Esophagus mucosa (tissue), 1 donor: ENCODE measurements at regions not wholly inside any gene's neighbourhood (a gene's known extent, or its start where the extent isn't known, plus 50 kb on each side); places are given as distances from the start of the nearest gene placed in this dataset.
"Not testable (repeated sequence)": the region's sequence is repeated elsewhere in the genome, so short reads cannot be mapped to it uniquely, and the experiment has no call there.

Experiments
- ATAC-seq: fragments of 200-7000 bp; cut with Tn5 transposase; one replicate; pipeline ENCODE4 v1.9.1; 2020
- donor health status: DM: yes; HTN: yes; CAD: no.

DNA sequence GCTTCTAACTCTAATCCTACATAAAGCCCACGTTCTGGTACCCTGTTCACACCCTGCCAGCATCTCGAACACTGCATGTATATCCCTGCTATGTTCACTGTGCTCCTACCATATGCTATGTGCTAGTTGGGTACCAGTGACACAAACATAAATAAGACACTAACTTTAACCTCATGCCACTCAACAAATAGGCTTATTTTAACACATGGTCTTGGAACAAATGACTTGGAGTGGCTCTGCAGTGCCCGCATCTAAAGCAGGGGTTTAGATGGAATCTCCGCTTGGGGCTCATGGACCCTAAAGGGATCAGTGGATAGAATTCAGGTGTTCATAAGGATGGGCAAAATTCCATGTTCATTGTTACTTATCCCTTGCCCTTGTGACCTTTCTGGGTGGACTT lies 175.7 kb upstream of the ZKSCAN2 start:
- ATAC-seq: no peak

DNA sequence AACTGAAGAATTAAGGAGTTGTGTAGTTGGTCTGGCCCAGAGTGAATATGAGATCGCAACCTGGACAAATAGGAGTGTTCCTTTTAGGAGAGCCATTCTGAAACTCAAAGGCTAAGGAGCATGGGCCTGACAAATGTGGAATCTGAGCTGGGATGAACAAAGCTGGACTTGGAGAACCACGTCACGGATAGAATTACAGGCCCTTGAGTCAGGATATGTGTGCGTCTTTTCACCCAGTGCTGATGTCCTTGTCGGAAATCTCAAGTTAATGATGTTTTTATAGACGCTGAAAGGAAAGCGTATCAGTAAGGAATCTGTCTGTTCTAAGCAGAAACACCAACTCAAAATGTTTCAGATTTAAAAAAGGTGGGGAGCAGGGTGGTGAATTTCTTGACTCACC lies 173.8 kb upstream of the ZKSCAN2 start:
- ATAC-seq: no peak

- ATAC-seq: no peak
These were observed 169.2 kb upstream of the ZKSCAN2 start for GRCh38 chr16:25426829-25427228.

GRCh38 chr16:25419681-25420080 lies 162.0 kb upstream of the ZKSCAN2 start:
- no peak for ATAC-seq

DNA sequence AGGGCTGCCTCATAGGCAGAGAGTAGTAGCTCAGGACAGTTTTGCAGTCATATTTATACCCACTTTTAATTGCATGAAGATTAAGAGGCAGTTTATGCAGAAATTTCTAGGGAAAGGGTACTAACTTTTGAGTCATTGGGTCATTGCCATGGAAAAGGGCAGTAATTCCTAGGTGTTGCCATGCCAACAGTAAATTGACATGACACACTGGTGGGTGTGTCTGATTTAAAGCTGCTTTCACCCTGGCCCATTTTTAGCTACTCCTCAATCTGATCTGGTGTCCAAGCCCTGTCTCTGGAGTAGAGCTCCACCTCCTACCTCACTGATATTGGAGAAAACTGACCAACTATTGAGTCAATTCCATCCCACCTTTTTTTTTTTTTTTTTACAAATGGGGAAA lies 161.5 kb upstream of the ZKSCAN2 start:
- no peak for ATAC-seq

DNA sequence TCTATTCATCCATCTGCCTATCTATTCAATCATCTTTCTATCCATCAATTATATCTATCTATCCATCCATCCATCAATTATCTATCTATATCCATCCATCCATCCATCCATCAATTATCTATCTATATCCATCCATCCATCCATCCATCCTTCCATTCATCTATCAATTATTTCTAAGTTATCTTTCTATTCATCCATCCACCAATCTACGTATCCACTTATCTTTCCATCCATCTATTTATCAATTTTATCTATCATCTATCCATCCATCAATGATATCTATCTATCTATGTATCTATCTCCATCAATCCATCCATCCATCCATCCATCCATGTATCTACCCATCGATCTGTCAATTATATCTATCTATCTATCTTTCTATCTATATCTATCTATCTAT lies 158.4 kb upstream of the ZKSCAN2 start:
- no peak for ATAC-seq

GRCh38 chr16:25413975-25414374 lies 156.3 kb upstream of the ZKSCAN2 start:
- peak; percentile 61 for ATAC-seq

- no peak for ATAC-seq
These were observed 155.5 kb upstream of the ZKSCAN2 start for GRCh38 chr16:25413133-25413532.

- no peak for ATAC-seq
These were observed 153.9 kb upstream of the ZKSCAN2 start for GRCh38 chr16:25411396-25412081.

DNA sequence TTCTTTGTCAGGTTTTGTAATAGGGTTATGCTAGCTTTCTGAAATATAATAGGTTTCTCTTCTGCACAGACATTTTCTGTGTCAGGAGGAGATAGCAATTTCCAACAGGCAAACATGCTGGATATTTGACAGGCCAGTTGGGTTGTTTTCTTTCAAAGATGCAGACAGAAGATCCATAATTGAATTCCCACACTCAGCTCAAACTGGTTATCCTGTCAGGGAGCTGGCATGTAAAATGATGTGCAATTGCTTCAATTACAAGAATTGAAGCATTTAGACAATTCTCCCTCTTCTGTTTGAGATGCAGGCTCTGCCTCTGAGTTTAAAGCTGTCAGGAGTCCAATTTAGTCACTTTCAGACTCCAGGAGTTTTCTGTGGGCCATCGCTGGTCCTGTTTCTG lies 146.2 kb upstream of the ZKSCAN2 start:
- ATAC-seq: no peak

DNA sequence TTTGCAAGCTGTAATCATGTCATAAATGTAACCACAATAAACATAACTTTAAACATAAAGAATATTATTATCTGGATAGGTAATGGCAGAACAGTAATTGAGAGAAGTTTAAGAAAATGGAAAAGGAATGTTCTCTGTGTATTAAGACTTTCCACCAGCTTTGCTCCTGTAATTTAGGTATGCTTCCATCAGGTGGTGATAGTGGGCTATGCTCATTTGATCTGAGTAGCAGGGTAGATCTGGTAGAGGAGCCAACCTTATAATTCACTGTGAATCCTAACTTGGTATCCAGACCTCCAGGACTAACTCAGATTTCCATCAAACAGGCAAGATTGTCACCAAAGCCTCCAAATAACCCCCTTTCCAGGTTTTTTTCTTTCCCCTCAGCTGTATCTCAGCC lies 137.9 kb upstream of the ZKSCAN2 start:
- no peak for ATAC-seq

- ATAC-seq: no peak
These were observed 133.1 kb upstream of the ZKSCAN2 start for GRCh38 chr16:25390761-25391160.

DNA sequence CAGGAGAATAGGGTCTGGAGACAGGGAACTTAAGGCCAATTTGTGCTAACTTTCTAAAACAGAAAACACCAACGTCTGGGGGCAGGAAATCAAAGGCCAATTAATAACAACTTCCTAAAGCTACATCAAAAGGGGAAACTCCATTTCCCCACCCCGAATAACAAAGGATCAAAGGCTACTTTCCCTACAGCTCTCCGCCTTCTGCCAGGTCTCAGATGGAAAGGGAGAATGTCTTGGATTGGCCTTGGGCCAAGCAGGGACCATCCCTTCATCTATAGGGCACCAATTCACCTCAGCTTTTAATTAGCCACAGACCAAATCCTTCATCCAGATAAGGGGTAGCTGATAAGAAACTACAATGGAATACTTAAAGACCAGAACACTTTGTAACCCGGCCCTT lies 116.9 kb upstream of the ZKSCAN2 start:
- ATAC-seq: no peak

- no peak for ATAC-seq
These were observed 115.1 kb upstream of the ZKSCAN2 start for GRCh38 chr16:25372716-25373115.

GRCh38 chr16:25371342-25371741 lies 113.7 kb upstream of the ZKSCAN2 start:
- no peak for ATAC-seq

DNA sequence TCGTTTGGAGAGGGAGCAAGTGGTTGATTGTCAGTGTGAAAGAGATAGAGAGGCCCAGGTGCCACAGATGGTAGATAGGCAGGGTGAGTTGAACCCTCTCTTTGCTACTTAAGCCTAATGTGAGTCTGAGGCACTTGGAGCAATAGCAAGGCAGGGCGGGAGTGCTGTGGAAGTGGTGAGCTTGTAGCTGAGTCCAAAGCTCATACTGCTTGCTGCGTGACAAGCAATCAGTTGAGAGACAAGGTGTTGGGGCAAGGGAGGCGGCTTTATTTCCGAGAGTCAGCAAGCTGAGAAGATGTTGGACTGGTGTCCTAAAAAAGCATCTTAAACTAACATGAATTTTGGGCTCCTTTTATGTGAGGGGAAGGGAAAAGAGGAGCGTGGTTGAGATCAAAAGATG lies 112.9 kb upstream of the ZKSCAN2 start:
- ATAC-seq: no peak

DNA sequence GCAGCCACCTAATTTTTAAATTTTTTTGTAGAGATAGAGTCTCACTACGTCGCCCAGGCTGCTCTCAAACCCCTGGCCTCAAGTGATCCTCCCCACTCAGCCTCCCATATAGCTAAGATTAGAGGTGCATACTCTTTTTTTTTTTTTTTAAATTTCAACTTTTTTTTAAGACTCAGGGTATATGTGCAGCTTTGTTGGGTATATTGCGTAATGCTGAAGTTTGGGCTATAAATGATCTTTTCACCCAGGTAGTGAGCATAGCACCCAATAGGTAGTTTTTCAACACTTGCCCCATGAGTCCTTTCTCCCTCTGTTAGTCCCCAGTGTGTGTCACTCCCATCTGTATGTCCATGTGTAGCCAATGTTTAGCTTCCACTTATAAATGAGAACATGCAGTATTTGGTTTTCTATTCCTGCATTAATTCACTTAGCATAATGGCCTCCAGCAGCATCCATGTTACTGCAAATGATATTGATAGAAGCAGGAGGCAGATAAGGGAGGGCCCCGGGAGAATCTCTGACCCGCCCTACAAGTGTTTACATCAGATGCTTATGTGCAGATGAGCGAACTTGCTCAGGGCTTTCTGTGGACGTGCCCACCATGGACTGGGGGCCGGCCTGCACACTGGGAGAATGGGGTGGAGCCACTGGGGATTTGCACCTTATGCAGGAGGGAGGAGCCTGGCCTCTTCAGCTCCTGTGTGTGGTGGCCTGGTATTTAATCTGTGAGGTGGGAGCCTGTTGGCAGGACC lies 110.3 kb upstream of the ZKSCAN2 start:
- no peak for ATAC-seq

DNA sequence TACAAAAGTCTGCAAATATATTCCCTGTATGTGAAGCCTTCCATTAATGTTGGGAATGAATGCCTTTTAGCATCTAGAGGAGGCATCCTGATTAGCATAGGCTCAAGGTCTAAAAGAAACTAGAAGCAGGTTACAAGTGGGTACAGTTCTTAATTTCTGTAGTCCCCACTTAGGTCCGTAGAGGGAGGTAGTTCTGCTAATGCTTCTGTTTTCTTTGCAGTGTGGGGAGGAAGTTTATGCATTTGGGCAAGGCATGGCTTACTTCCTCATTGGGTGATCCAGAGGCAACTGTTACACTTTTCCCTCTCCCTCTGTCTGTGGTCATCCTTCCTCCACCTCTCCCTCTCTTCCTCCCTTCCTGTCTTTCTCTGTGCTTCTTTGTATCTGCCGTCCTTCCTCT lies 108.4 kb upstream of the ZKSCAN2 start:
- no peak for ATAC-seq

DNA sequence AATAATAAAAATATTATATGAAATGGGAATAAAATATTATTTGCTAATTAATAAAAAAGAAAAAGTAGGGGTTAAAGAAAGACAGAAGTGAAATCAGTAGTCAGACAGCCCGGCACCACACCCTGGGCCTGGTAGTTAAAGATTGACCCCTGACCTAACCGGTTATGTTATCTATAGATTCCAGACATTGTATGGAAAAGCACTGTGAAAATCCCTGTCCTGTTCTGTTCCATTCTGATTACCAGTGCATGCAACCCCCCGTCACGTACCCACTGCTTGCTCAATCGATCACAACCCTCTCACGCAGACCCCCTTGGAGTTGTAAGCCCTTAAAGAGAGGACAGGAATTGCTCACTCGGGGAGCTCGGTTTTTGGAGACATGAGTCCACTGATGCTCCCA lies 101.9 kb upstream of the ZKSCAN2 start:
- ATAC-seq: not testable (repeated sequence)

DNA sequence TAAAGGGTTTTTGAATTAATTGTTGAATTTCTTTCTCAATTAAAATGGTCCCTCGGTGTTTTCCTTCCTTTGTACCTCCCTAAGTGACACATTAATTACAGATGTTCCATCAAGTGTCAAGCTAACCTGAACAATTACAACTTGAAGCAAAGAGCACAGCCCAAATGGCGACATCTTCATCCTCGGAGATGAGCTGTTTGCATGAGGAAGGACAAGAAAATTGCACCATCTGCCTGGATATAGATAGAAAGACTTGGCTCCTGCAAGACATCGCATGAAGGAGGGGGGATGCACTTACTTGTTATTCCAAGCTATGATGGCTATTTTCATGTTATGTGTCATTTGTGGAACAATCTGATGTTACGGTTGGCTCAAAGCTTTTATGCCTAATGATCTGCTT lies 86.4 kb upstream of the ZKSCAN2 start:
- ATAC-seq: no peak

GRCh38 chr16:25340973-25341372 lies 83.3 kb upstream of the ZKSCAN2 start:
- ATAC-seq: no peak

- no peak for ATAC-seq
These were observed 60.2 kb upstream of the ZKSCAN2 start for GRCh38 chr16:25317732-25318316.

GRCh38 chr16:25311950-25312349 lies 54.3 kb upstream of the ZKSCAN2 start:
- no peak for ATAC-seq

DNA sequence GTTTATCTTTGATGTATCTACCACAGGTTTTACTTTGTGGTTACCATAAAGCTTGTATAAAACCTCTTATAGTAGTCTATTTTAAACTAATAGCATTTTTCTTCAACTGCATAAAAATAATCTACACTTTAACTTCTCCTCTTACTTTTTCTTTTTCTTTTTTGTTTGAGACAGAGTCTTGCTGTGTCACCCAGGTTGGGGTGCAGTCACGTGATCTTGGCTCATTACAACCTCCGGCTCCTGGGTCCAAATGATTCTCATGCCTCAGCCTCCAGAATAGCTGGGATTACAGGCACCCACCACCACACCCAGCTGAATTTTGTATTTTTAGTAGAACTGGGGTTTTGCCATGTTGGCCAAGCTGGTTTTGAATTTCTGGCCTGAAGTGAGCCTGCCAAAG lies 53.4 kb upstream of the ZKSCAN2 start:
- ATAC-seq: no peak
